ENCODE measurements at regions not wholly inside any gene's neighbourhood (a gene's known extent, or its start where the extent isn't known, plus 50 kb on each side); places are given as distances from the start of the nearest gene placed in this dataset.

DNA sequence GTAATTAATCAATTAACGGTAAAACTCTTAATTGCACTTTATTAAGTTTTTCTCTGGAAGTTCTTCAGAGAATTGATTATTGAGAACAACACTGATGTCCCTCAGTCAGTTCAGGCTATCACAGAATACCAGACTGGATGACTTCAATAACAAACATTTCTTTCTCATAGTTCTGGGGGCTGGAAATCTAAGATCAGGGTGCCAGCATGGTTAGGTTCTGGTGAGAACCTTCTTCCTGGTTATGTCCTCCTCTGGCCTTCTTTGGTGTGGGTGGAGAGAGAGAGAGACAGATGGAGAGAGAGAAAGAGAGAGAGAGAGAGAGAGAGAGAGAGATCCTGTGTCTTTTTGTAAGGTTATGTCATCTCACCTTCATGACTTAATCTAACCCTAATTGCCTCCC lies 71.4 kb upstream of the DAP start:
- Histone ChIP-seq H3K4me2 (ENCODE audit: insufficient read depth, low read length) (no peak overlapping the region), H4K20me1 (replicated peaks; ENCODE audit: control insufficient read depth, extremely low read depth, insufficient read depth, low read length) (no peaks in the 10 kb centered on the region), H3K4me1 (ENCODE audit: control insufficient read depth, extremely low read depth, insufficient read depth, low read length) (no peaks in the 10 kb centered on the region), H3K4me3 (replicated peaks in 1 of 3; ENCODE audit: insufficient read depth in 1 of 3, low read depth in 1 of 3, low read length in 3 of 3) (no peak overlapping the region), H3K79me2 (ENCODE audit: control insufficient read depth, insufficient read depth, low read length) (no peaks in the 10 kb centered on the region), H3K27ac (ENCODE audit: insufficient read depth, low read depth, low read length) (no peak overlapping the region), H3K9me3 (replicated peaks; ENCODE audit: control insufficient read depth, insufficient read depth, low read length) (no peaks in the 10 kb centered on the region), H3K36me3 (ENCODE audit: control insufficient read depth in 2 of 2, extremely low read depth in 1 of 2, insufficient read depth in 2 of 2, low read length in 2 of 2) (no peaks in the 10 kb centered on the region), H3K9ac (replicated peaks; ENCODE audit: extremely low read depth, insufficient read depth, low read length) (no peak overlapping the region), H3K27me3 (ENCODE audit: control insufficient read depth in 2 of 2, insufficient read depth in 2 of 2, low read length in 2 of 2) (peaks cover 0 to 3% of the 10 kb centered on the region in 2 experiments), H3K9me1 (replicated peaks; ENCODE audit: control insufficient read depth, extremely low read depth, insufficient read depth, low read length) (no peaks in the 10 kb centered on the region), H2AFZ (ENCODE audit: low read depth, low read length) (no peak overlapping the region)
- FAIRE-seq, result no peak
- dilution Hi-C loops (cut with MboI; ENCODE audit: extremely low pct_ligation_motif_present, low sequenced_read_pairs), result no loop called here
- BruUV-seq (replicated peaks), result no TSS peak
- POLR2A ChIA-PET, result interaction anchor here (0.6 kb wide), 1 partner anchor 1478 kb away, joined by 4 read pairs; no protein-coding TSS in a partner anchor
- no peak for DNase-seq (ENCODE audit: low read depth, low spot score)
- TF ChIP-seq EZH2 (IDR thresholded peaks at IDR 0.05; ENCODE audit: borderline replicate concordance, low read depth, low read length, severe bottlenecking), result no peak
- no peak for TF ChIP-seq FOS (IDR thresholded peaks at IDR 0.05; ENCODE audit: borderline replicate concordance, insufficient read depth, low read length)
- TF ChIP-seq GATA2 (IDR thresholded peaks at IDR 0.05; ENCODE audit: insufficient read depth, insufficient read length, low read depth, low read length), result no peak
- no peak for TF ChIP-seq POLR2A (IDR thresholded peaks at IDR 0.05; ENCODE audit: low read depth, low read length)
- TF ChIP-seq MYC (IDR thresholded peaks at IDR 0.05; ENCODE audit: low read depth, low read length), result no peak
- no peak for TF ChIP-seq POLR2AphosphoS5 (IDR thresholded peaks at IDR 0.05; ENCODE audit: insufficient read depth, low read depth, low read length)
- TF ChIP-seq, protein P1, sequence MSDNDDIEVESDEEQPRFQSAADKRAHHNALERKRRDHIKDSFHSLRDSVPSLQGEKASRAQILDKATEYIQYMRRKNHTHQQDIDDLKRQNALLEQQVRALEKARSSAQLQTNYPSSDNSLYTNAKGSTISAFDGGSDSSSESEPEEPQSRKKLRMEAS (IDR thresholded peaks at IDR 0.05; ENCODE audit: insufficient read depth, insufficient read length), result no peak
- TF ChIP-seq JUN (IDR thresholded peaks at IDR 0.05; ENCODE audit: borderline replicate concordance, insufficient read depth, insufficient read length, low read depth), result no peak
- TF ChIP-seq, protein P2, sequence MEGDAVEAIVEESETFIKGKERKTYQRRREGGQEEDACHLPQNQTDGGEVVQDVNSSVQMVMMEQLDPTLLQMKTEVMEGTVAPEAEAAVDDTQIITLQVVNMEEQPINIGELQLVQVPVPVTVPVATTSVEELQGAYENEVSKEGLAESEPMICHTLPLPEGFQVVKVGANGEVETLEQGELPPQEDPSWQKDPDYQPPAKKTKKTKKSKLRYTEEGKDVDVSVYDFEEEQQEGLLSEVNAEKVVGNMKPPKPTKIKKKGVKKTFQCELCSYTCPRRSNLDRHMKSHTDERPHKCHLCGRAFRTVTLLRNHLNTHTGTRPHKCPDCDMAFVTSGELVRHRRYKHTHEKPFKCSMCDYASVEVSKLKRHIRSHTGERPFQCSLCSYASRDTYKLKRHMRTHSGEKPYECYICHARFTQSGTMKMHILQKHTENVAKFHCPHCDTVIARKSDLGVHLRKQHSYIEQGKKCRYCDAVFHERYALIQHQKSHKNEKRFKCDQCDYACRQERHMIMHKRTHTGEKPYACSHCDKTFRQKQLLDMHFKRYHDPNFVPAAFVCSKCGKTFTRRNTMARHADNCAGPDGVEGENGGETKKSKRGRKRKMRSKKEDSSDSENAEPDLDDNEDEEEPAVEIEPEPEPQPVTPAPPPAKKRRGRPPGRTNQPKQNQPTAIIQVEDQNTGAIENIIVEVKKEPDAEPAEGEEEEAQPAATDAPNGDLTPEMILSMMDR (IDR thresholded peaks at IDR 0.05; ENCODE audit: extremely low read depth in 1 of 2, insufficient read depth in 1 of 2, low read depth in 1 of 2, low read length in 2 of 2), result no peak
- intact Hi-C loops (cut with micrococcal nuclease), result no loop called here
- CTCF ChIA-PET, result no interaction called here

All from endothelial cell of umbilical vein (primary cell).